ENCODE measurements at regions not wholly inside any gene's neighbourhood (a gene's known extent, or its start where the extent isn't known, plus 50 kb on each side); places are given as distances from the start of the nearest gene placed in this dataset.
"Not testable (repeated sequence)": the region's sequence is repeated elsewhere in the genome, so short reads cannot be mapped to it uniquely, and the experiment has no call there.

DNA sequence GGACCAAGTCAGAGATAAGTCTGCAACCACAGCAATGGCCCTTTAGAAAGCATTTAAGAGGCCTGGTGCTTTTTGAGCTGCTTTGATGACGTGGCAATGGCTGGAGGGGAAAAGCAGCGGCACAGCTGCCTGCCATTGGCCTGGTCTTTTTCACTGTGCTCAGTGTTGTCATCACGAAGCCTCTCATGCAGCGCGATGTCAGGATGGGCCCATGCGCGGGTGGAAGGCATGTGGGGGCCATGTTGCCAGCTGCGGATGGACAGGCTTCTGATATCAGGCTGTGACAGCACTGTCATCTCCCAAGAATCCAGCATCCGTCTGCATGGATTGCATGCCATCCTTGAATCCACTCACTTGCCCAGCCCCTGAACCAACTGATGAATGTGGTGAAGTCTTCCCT, 204.5 kb downstream of the ACKR3 start:
- no peak for DNase-seq

GRCh38 chr2:236775511-236775910, 205.9 kb downstream of the ACKR3 start:
- DNase-seq, result no peak

DNA sequence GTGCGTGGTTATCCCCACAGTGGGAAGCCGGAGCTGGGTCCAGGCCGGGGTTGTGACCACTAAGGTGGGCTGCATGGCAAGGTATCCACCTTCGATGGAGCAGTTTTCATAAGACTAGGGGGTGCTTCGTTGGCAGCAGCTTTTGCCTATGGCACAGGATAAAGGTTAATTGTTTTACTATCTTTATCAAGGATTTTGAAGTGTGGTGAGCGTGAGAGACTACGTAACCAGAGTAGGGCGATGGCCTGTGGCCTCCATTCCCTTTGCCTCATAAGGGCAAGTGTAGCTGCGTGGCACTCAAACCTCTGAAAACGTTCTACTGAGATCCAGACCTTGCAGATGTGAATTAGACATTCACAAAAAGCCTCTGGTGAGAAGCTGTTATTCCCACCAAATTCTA, 206.6 kb downstream of the ACKR3 start:
- no peak for DNase-seq

DNA sequence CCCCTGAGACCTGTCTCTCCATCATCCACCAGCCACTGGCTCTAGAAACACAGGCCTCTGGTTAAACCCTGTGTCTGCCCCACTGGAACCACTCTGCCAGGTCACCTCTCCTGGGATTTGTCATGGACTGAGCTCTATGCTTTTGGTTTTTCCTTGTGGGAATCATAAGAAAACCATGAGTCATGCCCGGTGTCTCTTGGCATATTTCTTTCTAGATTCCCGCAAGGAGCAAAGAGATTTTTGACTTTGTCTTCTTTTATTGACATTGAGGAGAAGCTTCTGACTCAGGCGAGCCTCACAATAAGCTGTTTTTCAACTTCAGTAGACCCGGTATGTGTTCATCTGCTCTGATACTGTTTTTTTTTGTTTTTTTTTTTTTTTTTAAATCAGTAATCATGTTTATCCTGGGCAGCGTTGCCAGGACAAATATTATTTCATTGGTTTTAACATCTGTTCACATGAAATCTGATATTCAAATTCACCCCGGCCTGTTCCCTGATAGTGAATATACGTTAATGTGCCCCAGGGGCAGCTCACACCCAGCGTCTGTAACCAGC, 207.1 kb downstream of the ACKR3 start:
- DNase-seq, result no peak

DNA sequence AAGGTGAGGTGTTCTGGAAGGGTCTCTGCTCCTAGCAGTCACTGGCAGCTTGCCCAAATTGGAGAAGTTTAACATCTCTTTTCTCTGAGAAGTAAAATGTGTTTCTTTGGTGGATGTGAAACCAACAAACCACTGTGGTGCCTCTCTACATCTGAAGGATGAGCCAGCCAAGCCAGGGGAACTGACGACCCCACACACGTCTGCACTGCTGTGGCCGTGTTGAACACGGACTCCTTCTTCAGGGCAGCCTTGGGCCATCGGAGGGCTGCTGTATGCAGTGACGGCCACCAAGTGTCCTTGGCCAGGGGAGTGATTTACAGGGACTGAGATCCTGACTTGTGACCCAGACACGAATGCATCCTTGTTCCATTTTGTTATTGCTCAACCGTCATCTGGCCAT, 207.8 kb downstream of the ACKR3 start:
- no peak for DNase-seq

DNA sequence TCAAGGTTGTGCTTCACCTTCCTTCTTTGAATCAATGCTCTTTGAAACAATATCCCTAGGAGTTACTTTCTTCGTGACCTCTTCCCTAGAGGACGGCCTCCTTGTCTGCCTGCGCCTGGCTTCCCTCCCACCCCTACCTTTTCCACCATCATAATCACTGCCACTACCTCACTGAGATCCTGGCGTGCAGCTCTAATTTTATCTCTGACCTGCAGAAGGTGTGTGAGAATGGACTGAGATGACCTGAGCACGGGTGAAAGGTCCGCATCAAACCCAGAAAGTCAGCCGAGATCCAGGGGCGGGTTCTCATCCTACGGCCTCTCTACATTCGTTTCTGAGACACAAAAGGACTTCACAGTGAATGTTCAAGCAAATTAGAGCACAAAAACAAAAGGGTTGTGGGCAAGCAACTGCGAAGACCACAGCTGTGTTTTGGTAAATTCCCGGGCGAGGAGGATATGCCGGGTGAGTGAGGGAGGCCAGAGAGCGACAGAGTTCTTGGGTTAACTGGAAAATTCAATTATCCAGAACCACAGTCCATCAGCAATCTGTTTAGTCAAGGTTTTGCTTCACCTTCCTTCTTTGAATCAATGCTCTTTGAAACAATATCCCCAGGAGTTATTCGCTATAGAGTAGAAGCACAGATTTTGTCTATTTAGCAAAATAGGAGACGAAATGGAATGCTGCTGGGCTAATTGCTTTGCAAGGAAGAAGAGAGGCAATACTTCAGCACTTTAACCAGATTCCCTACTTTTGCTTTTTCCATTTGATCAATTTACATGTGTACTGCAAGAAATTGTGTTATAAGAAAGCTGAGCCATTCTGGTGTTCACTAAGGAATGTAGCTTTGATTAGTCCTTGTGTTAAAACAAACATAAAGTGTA, 212.6 kb downstream of the ACKR3 start:
- no peak for DNase-seq

GRCh38 chr2:236782938-236783337, 213.3 kb downstream of the ACKR3 start:
- no peak for DNase-seq

GRCh38 chr2:236783417-236784020, 213.9 kb downstream of the ACKR3 start:
- DNase-seq, result no peak

- DNase-seq, result no peak
Observed at GRCh38 chr2:236785611-236786057, 216.0 kb downstream of the ACKR3 start.

DNA sequence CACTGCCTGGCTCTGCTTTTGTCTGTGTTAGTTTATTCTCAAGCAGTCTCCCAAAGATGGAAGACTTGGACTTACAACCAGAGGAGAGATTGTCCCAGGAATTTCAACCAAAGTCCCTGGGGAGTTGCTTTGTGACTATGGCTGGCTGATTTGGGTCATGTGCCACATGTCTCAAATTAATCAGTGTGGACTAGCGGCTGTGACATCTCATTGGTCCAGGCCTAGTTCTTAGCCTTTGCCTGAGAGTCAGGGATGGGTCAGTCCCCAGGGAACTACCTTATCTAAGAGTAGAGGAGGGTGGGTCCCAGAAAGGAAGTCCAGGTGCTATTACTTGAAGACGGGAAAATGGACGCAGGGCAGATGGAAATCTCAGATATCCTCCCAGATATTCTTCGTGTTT, 217.1 kb downstream of the ACKR3 start:
- no peak for DNase-seq

GRCh38 chr2:236787376-236787775, 217.8 kb downstream of the ACKR3 start:
- not testable (repeated sequence) for DNase-seq

DNA sequence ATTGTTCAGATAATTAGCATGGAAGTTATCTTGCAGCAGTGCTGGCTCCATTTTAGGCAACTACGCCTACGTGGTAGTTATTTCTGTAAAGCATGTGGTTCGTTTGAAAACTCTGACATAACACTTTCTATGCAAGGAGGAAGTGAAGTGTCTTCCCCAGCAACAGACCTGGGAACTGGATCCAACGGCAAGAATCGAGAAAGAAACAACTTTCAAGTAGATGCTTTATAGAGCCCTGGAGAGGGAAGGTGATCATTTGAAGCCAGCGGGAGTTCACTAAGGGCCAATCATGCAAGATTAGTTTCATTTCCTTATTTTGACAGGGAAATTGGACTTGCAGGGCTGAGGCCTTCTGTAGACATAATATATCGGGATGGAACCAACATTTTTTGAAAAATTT, 218.3 kb downstream of the ACKR3 start:
- DNase-seq, result no peak

DNA sequence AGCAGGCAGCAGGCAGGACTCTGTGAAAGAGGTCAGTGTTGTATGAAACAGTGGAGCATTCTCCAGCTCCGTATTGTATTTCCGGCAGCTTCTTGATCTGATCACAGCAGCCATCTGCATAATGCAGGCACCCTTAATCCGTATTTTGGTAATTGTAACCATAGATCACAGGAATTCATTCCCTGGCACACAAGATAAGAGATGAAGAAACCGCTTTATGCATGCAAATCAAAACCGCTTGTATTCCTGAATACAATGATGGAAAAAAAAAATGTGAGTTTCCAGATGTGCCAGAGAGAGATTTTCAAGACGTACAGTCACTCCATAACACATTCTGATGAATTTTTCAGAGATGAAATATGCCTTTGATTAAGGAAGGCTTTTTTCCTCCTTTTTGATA, 221.3 kb downstream of the ACKR3 start:
- DNase-seq, result no peak

DNA sequence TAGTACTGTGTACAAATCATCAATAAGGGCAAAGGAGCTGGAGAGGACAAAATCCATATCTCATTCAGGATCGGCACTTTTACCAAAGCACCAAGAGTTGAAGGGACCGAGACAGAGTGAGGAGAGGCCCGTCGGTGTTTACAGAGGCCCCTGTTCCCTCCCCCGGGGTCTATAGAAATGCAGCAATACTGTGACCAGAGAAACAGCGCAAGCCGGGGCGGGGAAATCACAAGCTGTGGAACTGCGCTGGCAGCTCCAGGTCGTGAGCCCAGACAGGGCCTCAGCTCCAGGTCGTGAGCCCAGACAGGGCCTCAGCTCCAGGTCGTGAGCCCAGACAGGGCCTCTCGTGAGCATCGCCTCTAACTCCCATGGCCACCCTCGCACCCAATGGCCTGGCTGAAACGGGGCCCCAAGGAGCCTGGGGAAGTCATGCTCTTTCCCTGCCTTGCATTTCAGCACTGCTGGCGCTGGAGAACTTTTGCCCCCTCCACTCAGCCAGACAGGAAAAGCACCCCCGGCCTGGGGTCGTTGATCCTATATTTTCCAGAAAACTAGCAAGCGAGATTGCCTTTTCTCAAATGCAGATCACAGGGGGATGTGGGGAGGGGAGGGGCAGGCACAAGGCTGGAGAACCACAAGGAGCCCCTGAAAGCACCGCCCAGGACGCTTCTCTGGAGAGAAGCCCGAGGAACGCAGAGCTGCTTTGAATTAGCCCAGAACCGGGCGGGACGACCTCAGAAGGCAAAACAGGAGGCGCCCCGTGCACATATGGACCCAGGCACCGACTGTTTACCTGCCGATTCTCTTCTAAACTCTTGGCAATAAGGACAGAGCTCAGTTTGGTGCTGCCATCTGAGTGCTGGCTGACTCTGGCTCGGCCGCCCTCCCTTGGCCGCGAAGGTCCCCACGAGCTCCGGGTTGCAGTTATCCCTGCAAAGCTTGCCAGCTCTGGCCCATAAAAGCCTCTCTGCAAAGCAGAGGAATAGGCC, 223.7 kb downstream of the ACKR3 start:
- DNase-seq, result no peak

DNA sequence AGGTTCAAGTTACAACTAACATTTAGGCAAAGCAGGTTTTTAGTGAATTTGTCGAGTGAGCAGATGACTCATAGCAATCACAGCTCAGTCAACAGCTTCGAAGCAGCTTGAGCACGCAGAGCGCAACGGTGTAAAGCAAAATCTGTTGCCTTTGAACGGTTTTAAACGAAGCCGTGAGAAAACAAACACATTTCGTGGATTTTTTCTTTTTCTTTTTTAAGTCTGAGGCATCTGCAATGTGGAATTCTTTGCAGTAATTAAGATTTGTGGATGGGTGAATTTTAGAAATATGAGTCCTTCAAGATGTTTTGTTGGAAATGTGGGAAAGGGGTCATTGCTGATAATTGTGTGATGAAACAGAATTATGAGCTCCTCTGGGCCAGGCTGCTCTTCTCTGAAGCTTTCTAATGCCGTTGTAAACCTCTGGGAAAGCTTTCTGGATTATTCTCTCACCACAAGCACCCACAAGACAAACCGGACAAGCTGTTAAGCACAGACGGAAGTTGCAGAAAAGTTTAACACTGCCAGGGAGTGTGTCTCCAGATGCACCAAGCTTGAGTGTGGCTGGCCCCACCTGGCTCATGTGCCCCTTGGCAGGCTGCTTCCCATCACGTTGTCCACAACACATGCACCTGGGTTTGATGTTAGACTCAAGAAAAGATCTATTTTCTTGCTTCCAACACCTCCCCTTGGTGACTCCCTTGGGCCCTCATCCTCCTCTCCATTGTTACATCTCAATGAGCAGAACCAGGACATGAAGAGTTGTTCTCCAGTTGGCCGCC, 224.7 kb downstream of the ACKR3 start:
- DNase-seq, result no peak

- no peak for DNase-seq
Observed at GRCh38 chr2:236795169-236795860, 225.7 kb downstream of the ACKR3 start.

GRCh38 chr2:236795861-236796219, 226.2 kb downstream of the ACKR3 start:
- DNase-seq, result no peak

DNA sequence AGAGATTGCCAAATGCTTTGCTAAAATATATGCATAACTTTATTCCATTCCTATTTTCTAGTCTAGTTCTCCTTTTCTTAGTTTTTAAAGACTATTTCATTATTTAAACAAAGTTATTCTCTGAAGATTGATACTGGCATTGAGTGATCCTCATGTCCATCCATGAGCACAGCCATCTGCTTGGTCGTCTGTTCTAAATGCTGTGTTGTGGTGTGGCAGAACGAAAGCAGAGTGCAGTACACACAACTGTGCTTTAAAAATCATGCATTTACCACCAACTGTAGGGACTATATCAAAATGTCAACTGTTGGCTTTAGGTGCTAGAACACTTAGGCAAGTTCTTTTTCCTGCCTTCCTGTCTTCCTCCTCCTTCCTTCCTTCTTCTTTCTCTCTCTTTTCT, 226.6 kb downstream of the ACKR3 start:
- no peak for DNase-seq

GRCh38 chr2:236797411-236797810, 227.8 kb downstream of the ACKR3 start:
- DNase-seq, result no peak

DNA sequence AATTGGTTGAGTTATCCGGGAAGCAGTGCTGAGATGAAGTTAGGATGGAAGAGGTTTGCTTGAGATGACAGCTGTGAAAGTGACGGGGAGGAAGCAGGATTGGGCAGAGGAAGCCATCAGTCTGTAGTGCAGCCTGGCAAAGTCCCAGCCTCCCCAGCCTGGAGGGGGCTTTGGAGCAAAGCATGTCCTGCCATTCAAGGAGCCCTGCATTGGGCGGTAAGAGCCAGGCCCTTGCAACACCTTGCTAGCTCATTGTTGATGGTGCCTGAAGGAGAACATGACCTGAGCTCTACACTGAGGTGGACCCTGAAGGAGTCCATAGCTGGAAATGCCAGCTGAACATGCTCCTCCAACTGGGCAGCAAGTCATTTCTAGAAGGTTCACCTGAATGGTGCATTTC, 228.9 kb downstream of the ACKR3 start:
- DNase-seq, result no peak

- peak; percentile 65 for DNase-seq
Observed at GRCh38 chr2:236799391-236800026, 229.9 kb downstream of the ACKR3 start.

Data from hindlimb muscle (tissue), 1 donor.